Astrocyte (in vitro differentiated cells and primary cell): ENCODE measurements at regions not wholly inside any gene's neighbourhood (a gene's known extent, or its start where the extent isn't known, plus 50 kb on each side); places are given as distances from the start of the nearest gene placed in this dataset.

Experiments
- DNase-seq: peaks from one replicate; pipeline ENCODE4 v3.0.0-alpha.2; 2010; ENCODE audit warnings: low read depth
- FAIRE-seq: peaks from 2 replicates; lab custom pipeline; 2011; peaks lifted over from hg19 to GRCh38; lab: Jason Lieb, UNC
- H2AFZ ChIP-seq: 2 replicates; pipeline ENCODE4 v1.6.0; 2012; ENCODE audit warnings: low read depth, low read length, inconsistent platforms
- H3K27ac ChIP-seq: 2 replicates; pipeline ENCODE4 v1.5.1; 2011; ENCODE audit warnings: low read depth, low read length, inconsistent platforms
- H3K27me3 ChIP-seq: 2 replicates; pipeline ENCODE4 v1.6.0; 2011; ENCODE audit warnings: low read length, inconsistent platforms; ENCODE audit not compliant: insufficient read depth
- H3K36me3 ChIP-seq: 2 replicates; pipeline ENCODE4 v1.5.1; 2011; ENCODE audit warnings: low read length, inconsistent platforms; ENCODE audit not compliant: insufficient read depth
- H3K4me1 ChIP-seq: 2 replicates; pipeline ENCODE4 v1.5.1; 2011; ENCODE audit warnings: low read length, inconsistent platforms; ENCODE audit not compliant: insufficient read depth
- H3K4me2 ChIP-seq: 2 replicates; pipeline ENCODE4 v1.6.0; 2012; ENCODE audit warnings: low read length, inconsistent platforms
- H3K4me3 ChIP-seq: 2 replicates; pipeline ENCODE4 v1.5.1; 2011; ENCODE audit warnings: low read depth, mild to moderate bottlenecking, low read length, inconsistent platforms; ENCODE audit not compliant: insufficient read depth
- H3K79me2 ChIP-seq: 2 replicates; pipeline ENCODE4 v1.6.0; 2012; ENCODE audit warnings: mild to moderate bottlenecking, low read length, inconsistent platforms; ENCODE audit not compliant: insufficient read depth
- H3K9ac ChIP-seq: 2 replicates; pipeline ENCODE4 v1.6.0; 2012; ENCODE audit warnings: mild to moderate bottlenecking, low read length, inconsistent platforms
- H3K9me3 ChIP-seq: 2 replicates; pipeline ENCODE4 v1.5.1; 2012; ENCODE audit warnings: low read depth, mild to moderate bottlenecking, low read length, inconsistent platforms; ENCODE audit not compliant: insufficient read depth
- H4K20me1 ChIP-seq: 2 replicates; pipeline ENCODE4 v1.6.0; 2012; ENCODE audit warnings: low read length, inconsistent platforms; ENCODE audit not compliant: insufficient read depth
- H3K27ac Mint-ChIP-seq: one replicate; pipeline ENCODE4 v1.8.0; 2021; ENCODE audit warnings: mild to moderate bottlenecking, mixed read lengths; ENCODE audit not compliant: unreplicated experiment
- H3K27me3 Mint-ChIP-seq: one replicate; pipeline ENCODE4 v1.8.0; 2021; ENCODE audit warnings: low read depth, mixed read lengths; ENCODE audit not compliant: unreplicated experiment
- H3K36me3 Mint-ChIP-seq: one replicate; pipeline ENCODE4 v1.8.0; 2021; ENCODE audit warnings: low read depth, mixed read lengths; ENCODE audit not compliant: unreplicated experiment
- H3K4me1 Mint-ChIP-seq: one replicate; pipeline ENCODE4 v1.8.0; 2021; ENCODE audit warnings: low read depth, mixed read lengths; ENCODE audit not compliant: unreplicated experiment
- H3K4me3 Mint-ChIP-seq: one replicate; pipeline ENCODE4 v1.8.0; 2021; ENCODE audit warnings: mild to moderate bottlenecking, moderate library complexity, mixed read lengths; ENCODE audit not compliant: unreplicated experiment
- H3K9me3 Mint-ChIP-seq: one replicate; pipeline ENCODE4 v1.8.0; 2021; ENCODE audit warnings: mild to moderate bottlenecking, mixed read lengths; ENCODE audit not compliant: unreplicated experiment
- CTCF ChIP-seq: IDR thresholded peaks from 2 replicates; pipeline ENCODE4 v1.5.1; 2011; ENCODE audit warnings: low read depth, mild to moderate bottlenecking, inconsistent platforms, low read length, moderate library complexity; ENCODE audit not compliant: insufficient read depth
- EZH2 ChIP-seq: IDR thresholded peaks from 2 replicates; pipeline ENCODE4 v1.6.1; 2012; ENCODE audit warnings: mild to moderate bottlenecking, low read length, inconsistent platforms; ENCODE audit not compliant: insufficient read depth

GRCh38 chr22:48905206-48905975, 922.3 kb downstream of the BRD1 start:
- no peaks in the 10 kb centered on the region for H3K36me3 ChIP-seq
- no peaks in the 10 kb centered on the region for H3K9me3 Mint-ChIP-seq
- H3K27ac Mint-ChIP-seq, result no peak overlapping the region
- H3K9ac ChIP-seq, result no peak overlapping the region
- no peaks in the 10 kb centered on the region for H3K79me2 ChIP-seq
- H3K36me3 Mint-ChIP-seq, result no peaks in the 10 kb centered on the region
- no peak for FAIRE-seq
- no peak overlapping the region for H3K27ac ChIP-seq
- no peaks in the 10 kb centered on the region for H3K9me3 ChIP-seq
- no peak overlapping the region for H3K4me3 ChIP-seq
- no peaks in the 10 kb centered on the region for H3K4me1 Mint-ChIP-seq
- H4K20me1 ChIP-seq, result no peaks in the 10 kb centered on the region
- no peak for DNase-seq
- H3K4me3 Mint-ChIP-seq, result no peak overlapping the region
- H2AFZ ChIP-seq, result no peak overlapping the region
- H3K27me3 ChIP-seq, result no peaks in the 10 kb centered on the region
- H3K4me1 ChIP-seq, result no peaks in the 10 kb centered on the region
- TF ChIP-seq CTCF, result no peak
- no peak for TF ChIP-seq EZH2
- H3K27me3 Mint-ChIP-seq, result peaks cover 58% of the 10 kb centered on the region
- H3K4me2 ChIP-seq, result no peak overlapping the region

DNA sequence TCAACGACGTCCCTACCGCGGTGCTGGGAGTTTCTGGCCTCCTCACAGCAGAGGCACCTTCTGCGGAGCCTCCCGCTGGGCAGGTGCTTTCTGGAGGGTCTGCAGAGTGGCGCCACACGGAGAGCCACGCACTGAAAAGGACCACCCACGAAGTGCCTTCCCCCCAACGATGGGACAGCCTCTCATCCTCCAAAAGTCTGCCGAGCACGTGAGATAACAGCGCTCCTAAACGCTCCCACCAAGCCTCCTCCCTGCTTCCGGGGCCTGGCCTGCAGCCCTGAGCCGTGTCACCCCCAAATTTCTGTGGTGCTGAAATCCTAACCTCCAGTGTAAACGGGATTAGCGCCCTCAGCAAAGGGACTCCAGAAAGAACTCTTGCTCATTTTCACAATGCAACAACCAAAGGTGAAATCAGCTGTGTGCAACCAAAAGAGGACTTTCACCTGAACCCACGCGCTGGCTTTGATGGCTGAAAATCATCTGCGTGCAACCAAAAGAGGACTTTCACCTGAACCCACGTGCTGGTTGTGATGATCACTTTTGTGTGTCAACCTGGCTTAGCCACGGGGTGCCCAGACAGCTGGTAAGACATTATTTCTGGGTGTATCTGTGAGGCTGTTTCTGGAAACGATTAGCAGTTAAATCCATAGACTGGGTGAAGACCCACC, 924.6 kb downstream of the BRD1 start:
- H3K27me3 ChIP-seq, result no peaks in the 10 kb centered on the region
- Mint-ChIP-seq H3K9me3 (no peaks in the 10 kb centered on the region), H3K36me3 (no peaks in the 10 kb centered on the region), H3K4me3 (no peak overlapping the region), H3K4me1 (no peaks in the 10 kb centered on the region), H3K27me3 (peaks cover 66% of the 10 kb centered on the region), H3K27ac (peak overlapping the region; percentile 53)
- no peak for TF ChIP-seq EZH2
- TF ChIP-seq CTCF, result no peak
- no peaks in the 10 kb centered on the region for H3K36me3 ChIP-seq
- FAIRE-seq (no peak), DNase-seq (no peak)
- H3K79me2 ChIP-seq, result no peaks in the 10 kb centered on the region
- no peak overlapping the region for H3K27ac ChIP-seq
- no peaks in the 10 kb centered on the region for H3K4me1 ChIP-seq
- H3K9ac ChIP-seq, result no peak overlapping the region
- H3K4me3 ChIP-seq, result no peak overlapping the region
- no peaks in the 10 kb centered on the region for H3K9me3 ChIP-seq
- H3K4me2 ChIP-seq, result no peak overlapping the region
- H4K20me1 ChIP-seq, result no peaks in the 10 kb centered on the region
- no peak overlapping the region for H2AFZ ChIP-seq
